Activated CD4-positive, alpha-beta T cell treated with anti-CD3 and anti-CD28 coated beads, Interleukin-2, amount 50 U/mL, for 4 hours (primary cell): ENCODE measurements at regions not wholly inside any gene's neighbourhood (a gene's known extent, or its start where the extent isn't known, plus 50 kb on each side); places are given as distances from the start of the nearest gene placed in this dataset.
"Not testable (repeated sequence)": the region's sequence is repeated elsewhere in the genome, so short reads cannot be mapped to it uniquely, and the experiment has no call there.

Source experiments
- DNase-seq, 2 experiments: peaks; one replicate each; pipeline ENCODE4 v3.0.0-alpha.2; 2020

GRCh38 chr13:59266478-59267063, 897.2 kb downstream of the DIAPH3 start:
- DNase-seq, result no peak

- DNase-seq, result no peak
Measured at GRCh38 chr13:59269476-59269875, 894.3 kb downstream of the DIAPH3 start.

- no peak for DNase-seq
Measured at GRCh38 chr13:59270327-59270726, 893.4 kb downstream of the DIAPH3 start.

GRCh38 chr13:59274958-59275727, 888.6 kb downstream of the DIAPH3 start:
- no peak for DNase-seq

GRCh38 chr13:59276436-59276835, 887.3 kb downstream of the DIAPH3 start:
- DNase-seq, result no peak

GRCh38 chr13:59277106-59277505, 886.6 kb downstream of the DIAPH3 start:
- no peak for DNase-seq

GRCh38 chr13:59279028-59279427, 884.7 kb downstream of the DIAPH3 start:
- no peak for DNase-seq

- no peak for DNase-seq
Measured at GRCh38 chr13:59279576-59279975, 884.2 kb downstream of the DIAPH3 start.

GRCh38 chr13:59280297-59280696, 883.4 kb downstream of the DIAPH3 start:
- no peak for DNase-seq

GRCh38 chr13:59281453-59281852, 882.3 kb downstream of the DIAPH3 start:
- DNase-seq, result no peak

GRCh38 chr13:59292240-59292639, 871.5 kb downstream of the DIAPH3 start:
- DNase-seq, result not testable (repeated sequence)

- no peak for DNase-seq
Measured at GRCh38 chr13:59299584-59299983, 864.1 kb downstream of the DIAPH3 start.

GRCh38 chr13:59300355-59301173, 863.2 kb downstream of the DIAPH3 start:
- no peak for DNase-seq

- DNase-seq, result no peak
Measured at GRCh38 chr13:59301174-59301567, 862.6 kb downstream of the DIAPH3 start.

GRCh38 chr13:59303433-59303832, 860.3 kb downstream of the DIAPH3 start:
- no peak for DNase-seq

- no peak for DNase-seq
Measured at GRCh38 chr13:59304596-59304995, 859.1 kb downstream of the DIAPH3 start.

GRCh38 chr13:59305896-59306295, 857.8 kb downstream of the DIAPH3 start:
- no peak for DNase-seq

GRCh38 chr13:59312776-59313175, 851.0 kb downstream of the DIAPH3 start:
- no peak for DNase-seq

- peak; percentile 17 to 22 for DNase-seq
Measured at GRCh38 chr13:59318320-59318930, 845.3 kb downstream of the DIAPH3 start.

GRCh38 chr13:59319276-59319675, 844.5 kb downstream of the DIAPH3 start:
- DNase-seq, result no peak

- DNase-seq, result no peak
Measured at GRCh38 chr13:59320021-59320420, 843.7 kb downstream of the DIAPH3 start.

GRCh38 chr13:59324401-59324800, 839.3 kb downstream of the DIAPH3 start:
- not testable (repeated sequence) for DNase-seq

GRCh38 chr13:59326717-59327116, 837.0 kb downstream of the DIAPH3 start:
- DNase-seq, result no peak
